ENCODE measurements at regions not wholly inside any gene's neighbourhood (a gene's known extent, or its start where the extent isn't known, plus 50 kb on each side); places are given as distances from the start of the nearest gene placed in this dataset.
"Not testable (repeated sequence)": the region's sequence is repeated elsewhere in the genome, so short reads cannot be mapped to it uniquely, and the experiment has no call there.

DNA sequence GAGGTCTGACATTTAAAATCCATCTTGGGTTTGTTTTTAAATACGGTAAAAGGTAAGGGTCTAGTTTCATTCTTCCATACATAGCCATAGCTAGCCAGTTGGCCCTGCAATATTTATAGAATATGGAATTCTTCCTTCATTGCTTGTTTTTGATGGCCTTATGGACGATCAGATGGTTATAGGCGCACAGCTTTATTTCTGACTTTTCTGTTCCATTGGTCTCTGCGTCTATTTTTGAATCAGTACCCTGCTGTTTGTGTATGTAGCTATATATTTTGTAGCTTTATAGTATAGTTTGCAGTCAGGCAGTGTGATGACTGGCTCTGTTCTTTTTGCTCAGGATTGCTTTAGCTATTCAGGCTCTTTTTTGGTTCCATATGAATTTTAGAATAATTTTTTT lies 366.8 kb upstream of the MIS18BP1 start:
- DNase-seq (ENCODE audit: low read depth, low spot score): no peak

DNA sequence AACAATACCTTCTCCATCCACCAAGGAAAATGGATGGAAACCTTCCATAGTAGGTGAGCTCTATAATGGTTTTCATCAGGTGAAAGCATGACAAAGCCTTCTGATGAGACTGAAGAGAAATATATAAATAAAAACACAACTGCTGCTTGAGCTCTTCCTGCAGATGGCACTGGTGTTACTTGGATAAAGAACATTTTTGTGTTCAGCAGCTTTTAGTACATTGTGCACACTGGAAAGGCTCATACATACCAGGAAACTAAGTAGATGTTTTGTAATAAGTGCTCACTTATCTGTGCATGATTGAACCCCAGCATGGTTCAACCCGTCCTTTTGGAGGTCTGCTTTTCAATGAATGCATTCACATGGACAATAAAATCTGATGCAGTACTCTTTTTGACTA lies 357.3 kb upstream of the MIS18BP1 start:
- no peak for DNase-seq (ENCODE audit: low read depth, low spot score)

DNA sequence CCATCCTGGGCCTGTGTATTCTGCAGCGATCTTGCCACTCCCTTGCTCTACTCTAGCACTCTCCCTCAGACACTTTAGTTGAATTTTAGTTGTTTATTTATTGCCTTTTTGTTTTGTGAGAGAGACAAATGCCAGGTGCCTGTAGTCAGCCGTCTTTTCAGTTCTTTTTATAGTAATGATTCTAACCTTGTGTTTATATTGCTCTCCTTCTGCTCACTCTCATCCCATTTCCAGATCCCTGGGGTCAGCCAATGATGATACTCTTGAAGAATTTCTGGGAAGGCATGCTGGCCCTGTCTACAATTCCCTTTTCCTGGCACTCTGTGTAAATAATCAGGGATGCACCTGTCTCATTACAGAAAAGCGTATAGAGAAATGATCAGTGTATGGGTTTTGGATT lies 334.1 kb upstream of the MIS18BP1 start:
- DNase-seq (ENCODE audit: low read depth, low spot score): no peak

DNA sequence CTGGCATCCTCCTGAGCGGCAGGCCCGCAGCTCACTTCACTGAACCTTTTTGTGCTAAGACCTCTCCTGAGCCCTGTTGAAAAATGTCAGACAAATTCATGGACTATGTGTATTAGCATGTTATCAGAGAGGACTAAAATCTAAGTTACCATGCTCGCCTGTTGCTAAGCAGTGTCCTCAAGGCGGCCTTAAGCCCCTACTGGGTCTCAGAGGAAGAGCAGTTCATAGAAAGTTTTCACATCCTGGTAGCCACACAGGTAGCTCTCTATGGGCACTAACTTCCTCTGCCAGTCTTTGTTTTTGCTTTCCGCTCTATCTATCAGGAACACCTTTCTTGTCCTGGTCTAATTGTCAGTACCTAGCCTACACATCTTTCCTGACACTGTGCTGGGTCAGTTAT lies 306.6 kb upstream of the MIS18BP1 start:
- DNase-seq (ENCODE audit: low read depth, low spot score): peak; percentile 7

DNA sequence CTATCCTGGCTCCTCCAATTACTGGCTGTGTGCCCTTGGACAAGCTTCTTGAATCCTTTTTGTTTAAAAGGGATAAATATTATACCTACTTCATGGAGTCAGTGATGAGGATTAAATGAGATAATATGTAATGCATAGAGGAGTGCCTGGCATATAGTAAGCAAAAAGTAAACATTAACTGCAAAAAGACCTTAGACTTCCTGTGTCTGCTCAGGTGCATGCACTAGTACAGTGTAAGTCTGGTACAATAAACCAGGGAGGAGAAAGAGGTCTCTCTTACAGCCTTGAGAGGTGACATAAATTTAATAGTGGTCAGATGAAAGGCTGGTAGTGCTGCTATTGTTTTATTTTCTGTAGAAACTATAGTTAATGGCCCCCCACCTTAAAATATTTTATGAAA lies 305.2 kb upstream of the MIS18BP1 start:
- DNase-seq (ENCODE audit: low read depth, low spot score): no peak

DNA sequence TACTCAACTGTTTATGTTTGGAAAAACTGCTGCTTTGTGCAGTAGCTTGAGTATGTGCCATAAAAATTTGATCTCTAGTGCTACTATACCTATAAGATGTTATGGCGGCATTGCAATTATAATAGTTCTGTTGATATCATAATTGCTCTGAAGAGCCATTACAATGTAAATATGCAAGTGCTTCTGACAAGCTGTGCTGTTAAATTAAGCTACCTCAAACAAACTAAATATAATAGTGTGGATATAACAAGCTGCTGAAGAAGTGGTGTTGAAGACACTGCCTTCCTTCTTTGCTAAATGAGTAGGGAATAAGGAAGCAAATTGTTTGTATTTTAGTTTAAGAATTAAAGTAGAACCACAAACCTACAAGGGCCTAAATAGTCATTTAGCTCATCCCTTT lies 301.0 kb upstream of the MIS18BP1 start:
- no peak for DNase-seq (ENCODE audit: low read depth, low spot score)

DNA sequence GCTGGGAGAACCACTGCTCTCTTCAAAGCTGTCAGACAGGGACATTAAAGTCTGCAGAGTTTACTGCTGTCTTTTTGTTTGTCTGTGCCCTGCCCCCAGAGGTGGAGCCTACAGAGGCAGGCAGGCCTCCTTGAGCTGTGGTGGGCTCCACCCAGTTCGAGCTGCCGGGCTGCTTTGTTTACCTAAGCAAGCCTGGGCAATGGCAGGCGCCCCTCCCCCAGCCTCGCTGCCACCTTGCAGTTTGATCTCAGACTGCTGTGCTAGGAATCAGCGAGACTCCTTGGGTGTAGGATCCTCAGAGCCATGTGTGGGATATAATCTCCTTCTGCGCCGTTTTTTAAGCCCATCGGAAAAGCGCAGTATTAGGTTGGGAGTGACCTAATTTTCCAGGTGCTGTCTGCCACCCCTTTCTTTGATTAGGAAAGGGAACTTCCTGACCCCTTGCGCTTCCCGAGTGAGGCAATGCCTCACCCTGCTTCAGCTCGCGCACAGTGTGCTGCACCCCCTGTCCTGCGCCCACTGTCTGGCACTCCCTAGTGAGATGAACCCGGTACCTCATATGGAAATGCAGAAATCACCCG lies 298.3 kb upstream of the MIS18BP1 start:
- DNase-seq (ENCODE audit: low read depth, low spot score): not testable (repeated sequence)

DNA sequence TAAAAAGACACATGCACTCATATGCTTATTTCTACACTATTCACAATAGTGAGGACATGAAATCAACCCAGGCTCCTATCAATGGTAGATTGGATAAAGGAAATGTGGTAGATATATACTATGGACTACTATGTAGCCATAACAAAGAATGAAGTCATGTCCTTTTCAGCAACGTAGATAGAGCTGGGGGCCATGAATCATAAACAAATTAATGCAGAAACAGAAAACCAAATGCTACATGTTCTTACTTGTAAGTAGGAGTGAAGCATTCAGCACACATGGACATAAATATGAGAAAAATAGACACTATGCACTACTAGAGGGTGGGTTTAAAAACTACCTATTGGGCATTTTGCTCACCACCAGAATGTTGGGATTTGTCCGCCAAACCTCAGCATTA lies 278.0 kb upstream of the MIS18BP1 start:
- no peak for DNase-seq (ENCODE audit: low read depth, low spot score)

DNA sequence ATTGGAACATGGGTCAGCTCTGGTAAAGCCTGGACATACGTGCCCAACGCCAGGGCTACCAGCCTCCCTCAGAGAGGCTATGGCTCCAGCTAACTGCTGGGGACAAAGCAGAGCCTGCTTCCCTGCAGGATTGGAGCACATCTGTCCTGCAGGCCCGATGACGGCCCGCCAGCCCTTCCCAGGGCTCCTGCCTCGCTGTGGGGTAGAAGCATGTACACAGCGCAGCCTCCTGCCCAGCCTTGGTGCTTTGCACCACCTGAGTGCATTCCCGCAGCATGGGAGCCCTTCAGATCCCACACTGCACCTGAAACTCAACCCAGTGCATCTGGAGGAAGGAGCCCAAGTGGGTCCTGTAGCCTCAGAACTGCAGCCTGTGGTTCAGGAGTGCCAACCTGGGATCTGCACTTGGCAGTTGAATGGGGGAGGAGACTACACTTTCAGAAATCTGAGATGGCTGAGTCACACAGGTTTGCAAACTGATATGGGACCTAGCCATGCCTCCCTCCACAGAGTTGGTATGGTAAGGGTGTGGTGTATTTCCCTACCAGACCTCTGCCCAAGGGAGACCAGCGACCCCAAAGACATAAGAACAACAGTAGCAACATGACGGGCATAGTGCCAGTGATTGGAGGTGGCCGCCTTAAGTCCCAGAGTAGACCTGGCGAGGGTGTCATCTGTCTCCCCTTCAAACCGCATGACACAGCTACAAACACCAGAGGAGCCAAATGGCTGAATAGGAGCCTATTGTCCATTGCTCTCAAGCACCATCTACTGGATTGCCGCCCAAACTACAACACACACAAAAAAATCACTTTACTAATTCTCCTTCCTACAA lies 273.9 kb upstream of the MIS18BP1 start:
- DNase-seq (ENCODE audit: low read depth, low spot score): peak; percentile 38

DNA sequence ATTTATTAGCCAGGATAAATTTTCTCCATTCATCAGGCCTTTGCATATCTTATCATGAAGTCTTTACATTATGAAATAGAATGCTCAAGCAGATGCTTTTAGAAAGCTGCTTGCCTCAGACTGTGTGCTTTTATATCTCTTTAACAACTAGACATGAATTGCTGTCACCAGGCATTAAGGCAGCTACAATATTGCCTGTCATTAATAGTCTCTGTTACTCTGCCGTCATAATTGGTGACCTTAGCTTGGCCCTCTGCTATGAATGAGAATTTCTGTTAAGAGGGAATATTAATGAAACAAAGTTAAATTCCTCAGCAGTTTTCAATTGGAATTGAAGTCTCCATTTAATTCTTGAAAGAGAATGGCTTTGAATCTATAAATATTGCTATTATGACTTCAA lies 266.8 kb upstream of the MIS18BP1 start:
- DNase-seq (ENCODE audit: low read depth, low spot score): no peak

DNA sequence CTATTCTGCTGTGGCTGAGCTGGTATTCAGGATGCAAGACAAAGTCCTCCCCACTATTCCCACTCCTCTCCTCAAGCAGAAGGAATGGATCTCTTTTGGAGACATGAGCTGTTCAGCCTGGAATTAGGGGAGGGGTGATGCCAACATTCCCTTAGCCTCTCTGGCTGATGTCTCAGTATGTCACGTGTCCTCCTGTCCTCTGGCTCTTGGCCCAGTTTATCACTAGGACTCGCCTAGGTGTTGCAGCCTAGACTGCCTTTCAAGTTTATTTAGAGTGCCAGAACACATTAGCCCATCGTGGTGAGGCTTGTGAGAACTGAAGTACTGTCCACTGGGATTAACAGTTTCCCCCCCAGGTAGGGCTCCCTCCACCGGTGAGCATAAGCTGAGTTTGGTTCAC lies 239.9 kb upstream of the MIS18BP1 start:
- DNase-seq (ENCODE audit: low read depth, low spot score): no peak

DNA sequence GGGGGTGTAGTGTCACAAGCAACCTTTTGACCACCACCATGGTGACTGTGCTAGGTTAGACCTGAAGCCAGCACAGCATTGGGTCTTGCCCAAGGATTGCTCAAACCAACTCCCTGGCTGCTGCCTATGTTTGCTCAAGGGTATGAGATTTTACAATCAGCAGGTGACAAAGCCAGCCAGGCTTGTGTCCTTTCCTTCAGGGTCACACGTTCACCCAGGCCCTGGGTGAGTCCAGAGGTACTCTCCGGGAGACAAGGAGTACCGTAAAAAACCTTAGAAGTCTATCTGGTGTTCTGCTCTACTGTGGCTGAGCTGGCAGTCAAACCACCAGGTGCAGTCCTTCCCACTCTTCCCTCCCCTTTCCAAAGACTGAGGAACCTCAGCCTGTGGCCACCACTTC lies 238.9 kb upstream of the MIS18BP1 start:
- DNase-seq (ENCODE audit: low read depth, low spot score): no peak

DNA sequence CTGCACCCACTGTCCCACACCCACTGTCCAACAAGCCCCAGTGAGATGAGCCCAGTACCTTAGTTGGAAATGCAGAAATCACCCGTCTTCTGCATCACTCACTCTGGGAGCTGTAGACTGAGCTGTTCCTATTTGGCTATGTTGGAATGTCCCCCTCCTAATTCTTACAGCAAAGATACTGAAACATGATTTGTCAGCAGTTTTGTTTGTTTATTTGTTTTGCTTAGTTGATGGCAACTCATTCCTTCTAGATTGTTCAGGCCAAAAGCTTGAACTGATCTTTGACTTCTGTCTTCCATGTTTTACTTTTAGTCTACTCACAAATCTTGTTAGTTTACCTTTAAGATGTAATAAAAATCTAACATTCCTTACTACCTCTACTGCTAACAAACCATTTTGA lies 233.6 kb upstream of the MIS18BP1 start:
- no peak for DNase-seq (ENCODE audit: low read depth, low spot score)

DNA sequence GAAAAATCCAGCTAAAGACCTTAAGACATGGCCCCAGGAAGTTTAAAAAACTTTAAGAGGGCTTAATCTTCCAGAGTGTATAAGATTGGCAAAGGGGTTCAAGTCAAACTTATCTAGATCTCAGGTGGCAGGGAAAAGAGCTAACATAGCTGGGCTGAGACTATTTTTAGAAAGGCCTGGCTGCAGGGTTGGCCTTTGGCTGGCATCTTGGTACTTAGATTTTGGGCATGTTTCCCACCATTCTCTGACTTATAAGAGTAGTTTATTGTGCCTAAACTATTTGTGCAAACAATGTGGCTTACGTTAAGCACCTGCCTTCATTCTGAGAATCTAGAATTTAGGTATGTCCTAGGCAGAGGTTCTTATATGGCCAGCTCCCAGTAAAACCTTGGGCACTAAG lies 214.0 kb upstream of the MIS18BP1 start:
- DNase-seq (ENCODE audit: low read depth, low spot score): no peak

DNA sequence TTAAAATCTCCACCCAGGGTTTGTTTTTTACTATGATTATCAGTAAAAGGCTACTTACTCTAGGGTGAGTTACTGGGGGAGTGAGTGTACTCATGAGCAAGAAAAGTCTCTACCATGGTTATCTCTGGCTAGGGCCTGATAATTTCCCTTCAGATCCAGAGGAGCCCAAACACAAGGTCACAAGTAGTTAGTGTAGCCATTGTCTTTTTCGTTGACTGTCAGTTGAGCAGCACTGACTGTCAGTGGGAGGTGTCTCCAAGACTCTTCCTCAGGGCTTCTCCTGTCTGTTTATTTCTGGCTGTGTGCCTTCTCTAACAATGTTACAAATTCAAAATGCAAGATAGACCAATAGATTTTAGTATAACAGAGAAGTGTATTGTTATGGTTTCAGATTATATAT lies 181.2 kb upstream of the MIS18BP1 start:
- no peak for DNase-seq (ENCODE audit: low read depth, low spot score)

DNA sequence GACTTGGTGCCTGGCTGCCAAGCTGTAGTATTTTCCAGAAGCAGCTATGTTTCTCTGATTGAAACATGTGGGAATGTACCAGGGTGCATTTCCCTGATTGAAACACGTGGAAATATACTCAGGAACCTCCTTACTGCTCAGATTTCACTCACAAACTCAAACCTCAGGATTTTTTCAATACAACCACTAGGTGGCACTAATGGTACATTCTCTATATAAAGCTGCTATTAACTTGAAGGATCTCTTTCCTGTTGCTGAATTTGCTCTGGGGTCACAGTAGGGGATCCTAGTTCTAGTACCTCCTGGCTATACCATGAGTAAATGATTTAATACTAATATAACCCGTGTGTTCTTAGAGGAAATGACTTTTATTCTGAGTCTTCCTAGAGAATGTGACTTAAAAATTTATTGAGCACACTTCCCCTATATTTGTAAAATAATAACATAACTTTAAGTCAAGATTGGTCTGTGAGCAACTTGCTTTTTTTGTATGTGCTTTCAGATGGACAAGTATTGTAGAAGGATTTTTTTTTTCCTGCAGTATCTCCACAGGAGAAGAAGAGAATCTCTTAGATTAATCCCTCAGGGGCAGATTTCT lies 173.8 kb upstream of the MIS18BP1 start:
- peak; percentile 70 for DNase-seq (ENCODE audit: low read depth, low spot score)

DNA sequence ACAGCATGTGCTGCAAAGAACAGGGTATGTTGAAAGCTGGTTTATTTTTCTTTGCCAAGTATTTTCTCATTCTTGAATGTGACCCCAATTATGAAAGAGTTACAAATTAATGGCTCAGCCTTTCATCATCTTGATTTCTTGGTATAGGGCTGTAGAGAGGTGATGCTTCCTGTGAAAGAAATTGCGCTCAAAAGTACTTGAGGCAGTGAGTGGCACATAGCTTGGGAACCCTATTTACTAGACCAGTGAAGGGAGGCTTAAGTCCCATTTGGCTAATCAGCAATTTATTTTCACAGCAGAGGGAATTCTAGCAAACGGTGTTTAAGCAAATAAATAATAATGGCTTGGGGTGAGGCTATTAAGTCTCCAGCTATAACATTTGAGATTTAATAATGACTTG lies 153.9 kb upstream of the MIS18BP1 start:
- no peak for DNase-seq (ENCODE audit: low read depth, low spot score)

DNA sequence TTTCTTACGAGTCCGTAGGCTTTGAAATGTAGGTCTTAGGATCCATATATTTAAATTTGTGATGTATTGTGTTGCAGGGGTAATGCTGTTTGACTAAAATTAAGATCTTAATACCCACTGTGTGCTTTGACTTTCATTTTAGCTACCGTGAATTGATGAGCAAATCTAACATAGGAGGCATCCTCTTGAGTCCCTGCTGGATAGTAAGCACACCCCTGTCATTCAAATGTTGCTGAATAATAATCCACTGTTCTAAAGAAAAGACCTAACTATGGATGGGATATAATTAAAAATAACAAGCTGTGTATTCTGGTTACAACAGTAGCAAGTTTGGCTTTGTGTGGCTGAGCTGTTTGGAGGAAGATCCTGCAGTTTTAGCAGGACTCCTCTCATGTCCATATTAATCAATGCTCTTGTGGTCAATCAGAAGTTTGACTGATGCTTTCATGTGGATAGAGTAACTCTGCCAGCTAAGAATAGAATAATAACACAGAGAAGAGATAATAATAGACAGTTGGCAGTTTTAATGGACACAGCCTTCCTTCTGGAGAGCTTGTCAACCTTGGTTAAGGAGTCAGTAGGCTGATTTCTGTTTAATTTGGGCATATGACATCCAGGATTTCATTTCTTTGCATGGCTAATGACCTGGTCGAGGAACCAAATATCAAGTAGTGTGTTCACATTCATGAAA lies 148.1 kb upstream of the MIS18BP1 start:
- DNase-seq (ENCODE audit: low read depth, low spot score): no peak

DNA sequence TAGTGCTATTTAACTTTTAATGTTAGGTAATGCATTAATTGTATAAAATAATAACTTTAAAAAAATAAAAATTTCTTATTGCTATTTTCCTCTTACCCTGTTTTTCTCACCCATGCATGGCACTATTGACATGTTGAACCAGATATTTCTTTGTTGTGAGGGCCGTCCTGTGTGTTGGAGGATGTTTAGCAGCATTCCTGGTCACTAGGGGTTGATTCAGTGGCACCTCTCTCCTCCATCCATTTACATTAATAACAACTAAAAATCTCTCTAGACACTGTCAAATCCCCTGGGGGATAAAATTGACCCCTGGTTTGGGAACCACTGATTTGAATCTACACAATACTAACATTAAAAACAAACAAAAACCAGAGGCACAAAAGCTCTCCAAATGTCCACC lies 147.5 kb upstream of the MIS18BP1 start:
- DNase-seq (ENCODE audit: low read depth, low spot score): no peak

DNA sequence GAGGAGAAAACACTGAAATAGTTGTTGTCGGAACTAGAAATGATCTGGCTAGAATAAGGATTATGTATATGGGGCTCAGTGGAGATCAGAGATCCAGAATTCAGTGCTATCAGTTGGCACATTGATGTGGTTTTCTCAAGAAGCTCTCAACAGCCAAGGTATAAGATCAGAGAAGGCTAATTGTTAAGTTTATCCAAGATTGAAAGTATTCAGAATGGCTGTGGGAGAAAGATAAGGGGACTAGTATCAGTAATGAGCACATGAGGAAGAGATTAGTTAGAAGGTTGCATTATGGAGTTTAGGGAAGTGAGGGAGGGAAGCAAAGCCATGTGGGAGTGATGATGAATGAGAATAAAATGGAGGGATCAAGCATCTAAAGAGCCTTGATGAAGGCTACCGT lies 128.1 kb upstream of the MIS18BP1 start:
- DNase-seq (ENCODE audit: low read depth, low spot score): no peak

DNA sequence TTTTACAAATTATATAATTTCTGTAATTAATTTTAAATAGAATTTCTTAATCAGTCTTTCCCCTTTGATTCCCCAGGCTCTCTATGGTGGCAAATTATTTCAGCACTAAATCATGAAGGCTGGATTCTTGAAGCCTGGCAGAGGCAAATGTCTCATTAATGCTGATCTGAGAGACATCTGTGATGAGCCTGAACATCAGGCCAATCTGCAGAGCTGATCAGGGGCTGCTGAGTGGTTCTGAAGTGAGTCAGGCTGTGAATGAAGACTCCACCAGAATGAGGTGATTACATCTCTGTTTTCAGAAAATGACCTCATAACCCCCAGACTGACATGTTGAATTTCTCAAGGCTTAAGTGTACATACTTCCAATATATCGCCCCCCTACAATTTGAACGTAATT lies 124.2 kb upstream of the MIS18BP1 start:
- DNase-seq (ENCODE audit: low read depth, low spot score): no peak

DNA sequence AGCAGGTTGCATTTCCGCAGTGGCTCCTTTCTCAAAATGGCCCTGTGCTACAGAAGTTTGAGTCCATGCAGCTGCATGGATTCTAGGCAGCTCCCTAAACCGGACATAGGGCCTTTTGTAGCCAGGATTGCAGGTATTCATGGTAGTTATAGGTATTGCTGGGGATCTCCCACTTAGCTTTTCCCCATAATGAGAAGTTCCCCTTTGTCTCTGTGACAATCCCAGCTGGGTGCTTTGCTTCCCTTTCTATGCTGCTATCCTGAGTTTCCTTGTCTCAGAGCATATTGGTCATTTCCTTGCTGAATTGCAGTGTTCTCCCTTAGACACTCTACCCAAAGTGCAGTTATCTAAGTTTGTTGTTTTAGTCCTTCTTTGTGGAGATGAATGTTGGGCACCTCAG lies 120.9 kb upstream of the MIS18BP1 start:
- DNase-seq (ENCODE audit: low read depth, low spot score): no peak
